HG03280 (cell line): ENCODE measurements at regions not wholly inside any gene's neighbourhood (a gene's known extent, or its start where the extent isn't known, plus 50 kb on each side); places are given as distances from the start of the nearest gene placed in this dataset.
"Not testable (repeated sequence)": the region's sequence is repeated elsewhere in the genome, so short reads cannot be mapped to it uniquely, and the experiment has no call there.

Experiments used
- ATAC-seq: cut with Tn5 transposase; IDR thresholded peaks from one replicate; pipeline ENCODE4 v1.9.1; 2021; ENCODE audit warnings: mild to moderate bottlenecking, moderate library complexity; ENCODE audit not compliant: unreplicated experiment

GRCh38 chr3:162367429-162368260 is 871.0 kb downstream of the OTOL1 start:
- ATAC-seq, result no peak

DNA sequence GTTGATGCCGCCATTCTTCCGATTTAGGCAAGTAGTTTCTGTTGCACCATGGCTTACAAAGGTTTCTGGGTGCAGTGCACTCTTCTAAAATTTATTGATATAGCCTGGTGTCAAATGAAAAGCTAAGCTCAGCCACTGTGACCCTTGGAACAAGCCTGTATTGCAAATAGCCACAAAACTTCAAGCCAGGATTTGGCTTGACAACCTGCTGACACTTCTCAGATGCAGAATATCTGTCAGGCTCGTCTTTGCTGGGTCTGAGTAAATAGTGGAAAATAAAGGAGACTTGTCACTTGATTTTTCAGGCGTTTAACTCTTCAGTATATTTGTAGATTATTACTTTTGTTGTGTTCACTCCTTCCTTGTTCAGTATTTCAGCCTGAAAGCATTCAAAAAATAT is 871.8 kb downstream of the OTOL1 start:
- ATAC-seq, result no peak

DNA sequence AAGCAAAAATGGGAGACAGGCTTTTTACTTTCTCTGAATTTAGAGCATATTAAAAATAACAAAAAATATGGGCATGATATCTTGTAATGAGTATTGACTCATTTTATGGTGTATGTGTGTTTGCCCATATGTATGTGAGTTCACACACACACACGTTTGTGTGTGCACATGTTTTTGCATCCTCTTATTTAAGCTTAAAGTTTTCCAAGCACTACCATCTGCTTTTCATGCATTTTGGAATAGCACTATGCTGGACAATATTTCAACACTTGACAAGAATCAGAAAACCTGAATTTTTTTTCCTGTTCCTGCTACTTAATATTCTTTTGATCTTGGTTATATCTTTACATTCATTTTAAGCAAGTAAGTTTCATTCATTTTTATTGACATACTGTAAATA is 872.7 kb downstream of the OTOL1 start:
- no peak for ATAC-seq

GRCh38 chr3:162370141-162370540 is 873.5 kb downstream of the OTOL1 start:
- ATAC-seq, result no peak

- ATAC-seq, result no peak
Observed at GRCh38 chr3:162376761-162377160, 880.2 kb downstream of the OTOL1 start.

DNA sequence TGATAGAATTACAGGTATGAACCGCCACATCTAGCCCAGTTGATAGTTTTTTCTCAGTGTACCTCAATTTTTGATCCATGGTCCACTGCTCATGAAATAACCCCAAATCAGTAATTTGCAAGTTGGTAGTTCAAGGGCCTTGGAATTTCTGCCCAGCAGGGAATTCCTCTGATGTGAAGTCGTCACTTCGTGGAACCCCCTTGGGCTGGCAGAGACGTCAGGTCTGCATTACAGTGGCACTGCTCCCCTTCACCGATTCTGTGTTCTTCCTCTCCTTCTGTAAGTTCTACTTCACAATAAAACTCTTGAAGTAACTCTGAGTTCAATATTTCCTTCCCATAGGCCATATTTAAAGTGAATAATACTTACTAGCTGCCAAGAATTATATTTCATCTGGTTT is 881.0 kb downstream of the OTOL1 start:
- no peak for ATAC-seq

DNA sequence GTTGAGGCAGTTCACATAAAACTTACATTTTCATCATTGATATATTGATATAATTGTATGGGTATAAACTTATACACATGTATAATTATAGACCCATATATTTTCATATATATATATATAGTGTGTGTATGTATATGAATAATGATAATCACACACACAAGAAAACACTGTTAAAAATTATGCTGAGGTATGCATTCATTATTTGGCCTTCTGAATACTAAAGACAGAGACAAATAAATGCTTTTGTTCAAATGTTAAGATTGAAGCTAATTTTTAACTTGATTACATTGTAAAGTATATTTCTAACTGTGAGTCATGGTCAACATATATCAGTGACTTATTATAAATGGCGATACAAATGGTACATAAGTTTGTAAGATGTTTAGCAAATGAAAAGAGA is 888.8 kb downstream of the OTOL1 start:
- no peak for ATAC-seq

- ATAC-seq, result no peak
Observed at GRCh38 chr3:162390891-162391290, 894.3 kb downstream of the OTOL1 start.

GRCh38 chr3:162391301-162391700 is 894.7 kb downstream of the OTOL1 start:
- ATAC-seq, result no peak

GRCh38 chr3:162395496-162395895 is 898.9 kb downstream of the OTOL1 start:
- ATAC-seq, result no peak

- no peak for ATAC-seq
Observed at GRCh38 chr3:162398554-162398953, 901.9 kb downstream of the OTOL1 start.

DNA sequence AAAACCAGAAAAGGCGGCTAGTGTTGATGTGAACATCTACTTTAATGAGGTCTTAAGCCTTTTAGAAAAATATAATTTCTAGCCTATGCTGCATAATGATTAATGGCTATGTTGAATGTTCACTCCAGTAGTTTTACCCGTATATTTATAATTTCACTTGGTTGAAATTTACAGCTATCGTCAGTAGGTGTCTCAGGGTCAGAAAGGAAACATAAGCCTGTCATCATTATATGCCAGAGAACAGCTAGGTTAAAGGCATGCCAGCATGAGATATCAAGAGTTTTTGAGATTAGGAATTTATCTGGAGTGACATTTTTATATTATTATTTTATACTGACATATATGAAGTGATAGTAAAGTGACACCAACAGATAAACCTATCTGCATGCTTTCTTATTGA is 904.1 kb downstream of the OTOL1 start:
- ATAC-seq, result no peak

DNA sequence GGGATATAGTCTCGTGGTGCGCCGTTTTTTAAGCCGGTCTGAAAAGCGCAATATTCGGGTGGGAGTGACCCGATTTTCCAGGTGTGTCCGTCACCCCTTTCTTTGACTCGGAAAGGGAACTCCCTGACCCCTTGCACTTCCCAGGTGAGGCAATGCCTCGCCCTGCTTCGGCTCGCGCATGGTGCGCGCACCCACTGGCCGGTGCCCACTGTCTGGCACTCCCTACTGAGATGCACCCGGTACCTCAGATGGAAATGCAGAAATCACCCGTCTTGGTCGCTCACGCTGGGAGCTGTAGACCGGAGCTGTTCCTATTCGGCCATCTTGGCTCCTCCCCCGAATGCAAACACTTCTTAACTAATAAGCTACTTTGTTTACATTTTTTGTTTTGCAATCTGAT is 914.9 kb downstream of the OTOL1 start:
- ATAC-seq, result not testable (repeated sequence)

- ATAC-seq, result no peak
Observed at GRCh38 chr3:162421721-162422120, 925.1 kb downstream of the OTOL1 start.

GRCh38 chr3:162428192-162428591 is 931.6 kb downstream of the OTOL1 start:
- ATAC-seq, result no peak

DNA sequence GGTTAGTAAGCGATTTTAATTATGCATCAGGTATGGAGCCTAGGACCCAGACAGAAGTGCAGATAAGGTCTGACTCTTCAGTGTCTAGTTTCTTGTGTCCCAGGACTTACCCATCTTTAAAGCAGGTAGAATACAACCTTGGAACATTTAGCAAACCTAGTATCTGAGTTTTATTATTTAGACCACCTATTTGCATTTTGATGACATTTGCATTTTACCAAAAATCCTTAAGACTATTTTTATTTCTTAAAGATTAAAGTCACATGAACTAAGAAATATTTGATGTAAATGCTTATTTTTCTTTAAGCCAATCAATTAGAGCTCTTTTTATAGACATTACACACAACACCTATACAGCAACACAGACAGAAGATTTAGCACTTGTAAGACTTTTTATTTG is 939.1 kb downstream of the OTOL1 start:
- ATAC-seq, result no peak

- ATAC-seq, result no peak
Observed at GRCh38 chr3:162436826-162437225, 940.2 kb downstream of the OTOL1 start.

DNA sequence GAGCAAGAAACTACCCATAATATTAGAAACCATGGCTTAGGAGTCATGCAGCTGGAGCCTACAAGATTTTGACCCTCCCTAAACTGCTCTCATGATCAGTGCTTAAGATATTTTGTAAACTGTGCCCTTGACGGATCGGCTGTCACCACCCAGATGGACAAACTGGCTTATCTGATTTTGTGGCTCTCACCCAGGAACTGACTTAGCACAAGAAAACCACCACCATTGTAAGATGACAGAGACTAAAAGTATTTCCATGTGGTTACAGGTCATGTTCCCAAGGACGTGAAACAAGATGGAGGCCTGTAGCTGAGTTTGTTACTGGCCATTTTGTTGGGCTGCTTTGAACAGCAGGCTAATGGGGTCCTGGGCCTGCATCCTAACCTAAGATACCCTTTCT is 940.9 kb downstream of the OTOL1 start:
- ATAC-seq, result no peak

GRCh38 chr3:162441716-162442115 is 945.1 kb downstream of the OTOL1 start:
- ATAC-seq, result no peak

- ATAC-seq, result no peak
Observed at GRCh38 chr3:162443376-162443775, 946.8 kb downstream of the OTOL1 start.

- no peak for ATAC-seq
Observed at GRCh38 chr3:162468791-162469190, 972.2 kb downstream of the OTOL1 start.

- no peak for ATAC-seq
Observed at GRCh38 chr3:162487138-162487537, 990.5 kb downstream of the OTOL1 start.

GRCh38 chr3:162489853-162490252 is 993.2 kb downstream of the OTOL1 start:
- no peak for ATAC-seq
